ENCODE measurements at regions not wholly inside any gene's neighbourhood (a gene's known extent, or its start where the extent isn't known, plus 50 kb on each side); places are given as distances from the start of the nearest gene placed in this dataset.

DNA sequence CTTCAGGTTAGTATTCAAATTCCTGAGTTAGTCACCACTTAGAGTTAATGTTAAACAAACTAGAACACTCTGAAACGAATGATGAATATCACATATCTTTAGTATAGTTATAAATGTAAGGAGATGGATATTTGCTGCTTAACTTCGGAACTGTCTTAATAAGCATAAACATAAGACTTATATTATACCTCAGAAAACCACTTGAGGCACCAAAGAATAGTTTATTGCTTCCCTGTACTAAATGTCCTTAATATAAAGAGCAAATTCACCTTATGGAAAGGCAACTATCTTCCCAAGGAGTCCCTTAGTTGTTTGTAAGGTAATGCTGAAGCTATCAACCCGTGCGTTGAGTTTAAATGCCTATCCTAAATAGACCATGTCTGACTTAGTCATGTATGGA lies 300.0 kb upstream of the ADAMTSL1 start:
- TF ChIP-seq MAFK (IDR thresholded peaks at IDR 0.05; ENCODE audit: low read depth, low read length): no peak
- TF ChIP-seq BHLHE40 (IDR thresholded peaks at IDR 0.05; ENCODE audit: low read depth, low read length): no peak
- TF ChIP-seq CEBPB (IDR thresholded peaks at IDR 0.05; ENCODE audit: low read depth, low read length): no peak
- TF ChIP-seq, protein P1, sequence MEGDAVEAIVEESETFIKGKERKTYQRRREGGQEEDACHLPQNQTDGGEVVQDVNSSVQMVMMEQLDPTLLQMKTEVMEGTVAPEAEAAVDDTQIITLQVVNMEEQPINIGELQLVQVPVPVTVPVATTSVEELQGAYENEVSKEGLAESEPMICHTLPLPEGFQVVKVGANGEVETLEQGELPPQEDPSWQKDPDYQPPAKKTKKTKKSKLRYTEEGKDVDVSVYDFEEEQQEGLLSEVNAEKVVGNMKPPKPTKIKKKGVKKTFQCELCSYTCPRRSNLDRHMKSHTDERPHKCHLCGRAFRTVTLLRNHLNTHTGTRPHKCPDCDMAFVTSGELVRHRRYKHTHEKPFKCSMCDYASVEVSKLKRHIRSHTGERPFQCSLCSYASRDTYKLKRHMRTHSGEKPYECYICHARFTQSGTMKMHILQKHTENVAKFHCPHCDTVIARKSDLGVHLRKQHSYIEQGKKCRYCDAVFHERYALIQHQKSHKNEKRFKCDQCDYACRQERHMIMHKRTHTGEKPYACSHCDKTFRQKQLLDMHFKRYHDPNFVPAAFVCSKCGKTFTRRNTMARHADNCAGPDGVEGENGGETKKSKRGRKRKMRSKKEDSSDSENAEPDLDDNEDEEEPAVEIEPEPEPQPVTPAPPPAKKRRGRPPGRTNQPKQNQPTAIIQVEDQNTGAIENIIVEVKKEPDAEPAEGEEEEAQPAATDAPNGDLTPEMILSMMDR (conservative IDR thresholded peaks at IDR 0.05; ENCODE audit: low read depth, low read length): no peak
- TF ChIP-seq MAZ (IDR thresholded peaks at IDR 0.05; ENCODE audit: borderline replicate concordance, low read depth, low read length): no peak
- TF ChIP-seq, protein P2, sequence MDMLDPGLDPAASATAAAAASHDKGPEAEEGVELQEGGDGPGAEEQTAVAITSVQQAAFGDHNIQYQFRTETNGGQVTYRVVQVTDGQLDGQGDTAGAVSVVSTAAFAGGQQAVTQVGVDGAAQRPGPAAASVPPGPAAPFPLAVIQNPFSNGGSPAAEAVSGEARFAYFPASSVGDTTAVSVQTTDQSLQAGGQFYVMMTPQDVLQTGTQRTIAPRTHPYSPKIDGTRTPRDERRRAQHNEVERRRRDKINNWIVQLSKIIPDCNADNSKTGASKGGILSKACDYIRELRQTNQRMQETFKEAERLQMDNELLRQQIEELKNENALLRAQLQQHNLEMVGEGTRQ (IDR thresholded peaks at IDR 0.05; ENCODE audit: low read depth, low read length): no peak
- TF ChIP-seq SMC3 (IDR thresholded peaks at IDR 0.05; ENCODE audit: low read depth, low read length): no peak
- no peak for TF ChIP-seq CHD1 (IDR thresholded peaks at IDR 0.05; ENCODE audit: low read depth, low read length)
- TF ChIP-seq RCOR1 (IDR thresholded peaks at IDR 0.05; ENCODE audit: insufficient replicate concordance, low read length): no peak
- TF ChIP-seq RFX5 (IDR thresholded peaks at IDR 0.05; ENCODE audit: low read depth, low read length): no peak
- no peak for TF ChIP-seq FOS (IDR thresholded peaks at IDR 0.05; ENCODE audit: low read depth, low read length)
- no peak for TF ChIP-seq MXI1 (IDR thresholded peaks at IDR 0.05; ENCODE audit: borderline replicate concordance, low read depth, low read length)
- no peak for TF ChIP-seq RAD21 (IDR thresholded peaks at IDR 0.05; ENCODE audit: low read length)
- no peak for TF ChIP-seq POLR2A (IDR thresholded peaks at IDR 0.05; ENCODE audit: low read depth, low read length)
- TF ChIP-seq, protein P3, sequence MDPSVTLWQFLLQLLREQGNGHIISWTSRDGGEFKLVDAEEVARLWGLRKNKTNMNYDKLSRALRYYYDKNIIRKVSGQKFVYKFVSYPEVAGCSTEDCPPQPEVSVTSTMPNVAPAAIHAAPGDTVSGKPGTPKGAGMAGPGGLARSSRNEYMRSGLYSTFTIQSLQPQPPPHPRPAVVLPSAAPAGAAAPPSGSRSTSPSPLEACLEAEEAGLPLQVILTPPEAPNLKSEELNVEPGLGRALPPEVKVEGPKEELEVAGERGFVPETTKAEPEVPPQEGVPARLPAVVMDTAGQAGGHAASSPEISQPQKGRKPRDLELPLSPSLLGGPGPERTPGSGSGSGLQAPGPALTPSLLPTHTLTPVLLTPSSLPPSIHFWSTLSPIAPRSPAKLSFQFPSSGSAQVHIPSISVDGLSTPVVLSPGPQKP (IDR thresholded peaks at IDR 0.05; ENCODE audit: borderline replicate concordance, low read depth, low read length): no peak
- TF ChIP-seq NFE2L2 (IDR thresholded peaks at IDR 0.05; ENCODE audit: low read depth, low read length): no peak
- in situ Hi-C loops (cut with MboI; ENCODE audit: low sequenced_read_pairs) (no loop called here), dilution Hi-C loops (cut with HindIII; ENCODE audit: low sequenced_read_pairs, unreplicated experiment) (no loop called here), intact Hi-C loops (cut with micrococcal nuclease) (no loop called here)
- Histone ChIP-seq H3K27me3 (ENCODE audit: control insufficient read depth, insufficient read depth, low read length) (no peaks in the 10 kb centered on the region), H2BK120ac (ENCODE audit: low read depth, low read length) (no peak overlapping the region), H3K9me3 (ENCODE audit: control insufficient read depth, insufficient read depth, low read length) (no peaks in the 10 kb centered on the region; the same call in 1 of the 2 replicates), H2AK9ac (replicated peaks; ENCODE audit: low read depth, low read length, poor library complexity) (no peak overlapping the region), H2BK5ac (ENCODE audit: low read depth, low read length, poor library complexity, severe bottlenecking) (no peak overlapping the region), H3K9ac (ENCODE audit: low read depth, low read length) (no peak overlapping the region), H2AK5ac (ENCODE audit: low read depth, low read length) (no peak overlapping the region), H2BK20ac (ENCODE audit: low read depth, low read length) (no peak overlapping the region), H4K20me1 (ENCODE audit: insufficient read depth, low read length) (no peaks in the 10 kb centered on the region), H3K18ac (ENCODE audit: low read depth, low read length) (no peak overlapping the region), H3K27ac (ENCODE audit: insufficient read depth, low read length) (no peak overlapping the region), H3K23ac (ENCODE audit: low read depth, low read length) (no peak overlapping the region), H3K14ac (replicated peaks; ENCODE audit: low read depth, low read length) (no peak overlapping the region), H3K36me3 (ENCODE audit: control insufficient read depth, insufficient read depth, low read length) (no peaks in the 10 kb centered on the region), H3K4ac (ENCODE audit: low read depth, low read length) (no peak overlapping the region), H3K9me1 (ENCODE audit: insufficient read depth, low read length) (no peaks in the 10 kb centered on the region), H3K4me3 (ENCODE audit: insufficient read depth, low read depth, low read length) (no peak overlapping the region), H4K91ac (ENCODE audit: insufficient read depth, low read depth, low read length) (no peak overlapping the region), H2BK15ac (ENCODE audit: low read depth, low read length) (no peak overlapping the region), H2AFZ (replicated peaks; ENCODE audit: low read length, poor library complexity) (no peak overlapping the region), H3K79me1 (ENCODE audit: low read depth in 1 of 2, low read length in 2 of 2) (no peaks in the 10 kb centered on the region), H4K8ac (ENCODE audit: low read depth in 2 of 2, low read length in 2 of 2) (no peak overlapping the region), H3K56ac (ENCODE audit: extremely low read depth, insufficient read depth, low read length) (no peak overlapping the region), H4K5ac (ENCODE audit: low read depth, low read length) (no peak overlapping the region), H3K4me1 (ENCODE audit: control insufficient read depth, insufficient read depth, low read length) (no peaks in the 10 kb centered on the region), H3K4me2 (ENCODE audit: low read depth, low read length) (no peak overlapping the region)
- BruUV-seq (replicated peaks): no TSS peak
- CTCF ChIA-PET: no interaction called here
- POLR2A ChIA-PET (ENCODE audit: unreplicated experiment): no interaction called here
- DNase-seq (no peak), ATAC-seq (ENCODE audit: low read depth) (no peak; the same call in 1 of the 2 replicates)
- WGBS, 2 experiments (ENCODE audit: extremely low coverage in 2 of 2, insufficient read length in 1 of 2): no CpG with 5 or more reads among the region's 4 CpGs
